SW480 (cell line): ENCODE measurements at regions not wholly inside any gene's neighbourhood (a gene's known extent, or its start where the extent isn't known, plus 50 kb on each side); places are given as distances from the start of the nearest gene placed in this dataset.

ENCODE experiments used
- DNase-seq: peaks from one replicate; pipeline ENCODE4 v3.0.0-alpha.2; 2016; ENCODE audit warnings: low spot score

DNA sequence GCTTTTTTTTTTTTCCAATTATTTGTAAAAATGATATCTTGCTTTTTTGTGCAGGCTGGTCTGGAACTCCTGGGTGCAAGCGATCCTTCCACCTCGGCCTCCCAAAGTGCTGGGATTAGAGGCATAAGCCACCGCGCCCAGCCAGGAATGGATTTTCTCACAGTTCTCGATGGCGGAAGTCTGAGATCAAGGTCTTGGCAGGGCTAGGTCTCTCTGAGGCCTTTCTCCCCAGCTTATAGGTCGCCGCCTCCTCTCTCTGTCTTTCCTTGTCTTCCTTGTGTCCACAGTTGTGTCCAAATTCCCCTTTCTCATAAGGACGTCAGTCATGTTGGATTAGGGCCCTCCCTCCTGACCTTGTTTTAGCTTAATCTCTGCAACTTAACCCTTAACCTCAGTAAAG, 200.5 kb downstream of the UQCRFS1 start:
- no peak for DNase-seq

- DNase-seq: no peak
Measured at GRCh38 chr19:29010276-29010675, 202.7 kb downstream of the UQCRFS1 start.

GRCh38 chr19:29006057-29006735, 206.8 kb downstream of the UQCRFS1 start:
- no peak for DNase-seq

- DNase-seq: no peak
Measured at GRCh38 chr19:29004796-29005195, 208.2 kb downstream of the UQCRFS1 start.

DNA sequence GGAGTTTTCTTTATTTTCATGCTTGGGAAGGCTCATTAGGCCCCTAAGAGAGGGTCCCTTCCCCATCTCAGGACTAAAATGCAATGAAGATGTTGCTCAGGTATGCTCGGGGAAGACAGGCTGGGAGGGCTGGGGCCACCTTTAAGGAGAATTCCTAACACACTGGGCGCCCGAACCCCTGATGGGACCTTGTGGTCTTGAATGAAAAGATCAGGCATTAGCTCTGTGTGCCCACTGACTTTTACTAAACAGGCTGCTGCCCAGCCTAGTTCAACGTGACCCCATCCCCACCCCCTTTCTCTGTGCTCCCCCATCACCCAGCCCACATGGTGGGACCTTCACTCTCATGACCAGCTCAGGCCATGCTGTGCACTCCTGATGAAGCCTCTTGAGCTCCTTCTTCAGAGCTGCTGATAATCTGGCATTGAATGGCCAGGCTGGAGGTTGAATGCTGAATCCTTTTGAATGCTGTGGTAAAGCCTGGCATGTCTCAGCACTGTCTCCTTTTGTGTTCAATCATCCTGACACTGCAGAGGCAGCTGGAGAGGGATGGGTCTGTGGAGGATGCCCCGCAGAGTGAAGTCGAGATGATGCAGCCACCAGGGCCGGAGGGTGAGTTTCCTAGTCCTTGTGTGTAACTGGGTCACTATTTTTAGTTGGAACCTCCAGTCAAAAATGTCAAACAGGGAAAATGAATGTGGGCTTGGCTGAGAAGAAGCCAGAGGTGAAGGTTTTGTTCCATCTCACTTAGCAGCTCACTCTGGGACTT, 209.1 kb downstream of the UQCRFS1 start:
- DNase-seq: no peak

DNA sequence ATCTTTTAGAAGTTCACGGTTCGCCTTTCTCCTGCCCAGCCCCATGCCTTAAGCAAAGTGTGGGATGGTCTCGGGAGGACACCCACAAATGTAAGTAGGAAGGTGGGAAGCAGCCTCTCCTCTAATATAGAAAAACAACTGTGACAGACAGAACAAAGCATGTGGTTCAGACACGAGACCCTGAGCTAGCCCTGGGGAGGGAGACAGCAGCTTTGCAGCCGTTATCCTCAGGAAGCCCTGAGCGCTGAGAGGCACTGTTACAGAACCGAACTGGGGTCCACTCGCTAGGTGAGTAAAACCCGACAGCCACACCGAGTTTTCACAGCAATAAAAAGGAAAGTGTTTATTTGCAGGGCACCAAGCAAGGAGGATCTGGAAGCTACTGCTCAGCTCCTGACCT, 210.6 kb downstream of the UQCRFS1 start:
- no peak for DNase-seq

DNA sequence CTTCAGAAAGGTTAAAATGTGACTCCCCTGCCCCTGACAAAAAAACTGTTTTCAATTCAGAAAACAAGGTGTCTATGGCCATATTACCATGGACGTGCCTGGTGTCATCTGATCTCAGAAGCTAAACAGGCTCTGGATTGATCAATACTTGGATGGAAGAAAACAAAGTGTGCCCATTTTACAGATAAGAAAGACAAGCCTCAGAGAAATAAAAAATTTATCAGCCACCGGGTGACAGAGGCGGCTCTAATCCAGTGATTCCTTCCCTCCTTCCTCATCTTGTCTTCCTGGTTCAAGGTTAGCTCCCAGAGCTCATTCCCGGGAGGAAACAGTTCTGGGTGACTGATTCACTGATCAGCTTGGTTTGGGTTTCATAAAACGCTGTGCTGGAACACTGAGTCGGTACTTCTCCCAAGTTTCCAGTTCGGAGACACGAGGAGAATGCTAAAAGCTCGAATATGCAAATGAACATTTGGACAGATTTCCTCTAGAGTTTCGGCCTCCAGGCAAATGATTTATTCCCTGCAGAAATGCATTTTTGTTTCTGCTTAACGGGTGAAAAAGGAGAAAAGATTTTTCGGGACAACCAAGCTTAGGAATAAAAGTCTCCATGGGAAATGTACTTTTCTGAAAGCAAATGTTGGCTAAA, 211.2 kb downstream of the UQCRFS1 start:
- DNase-seq: no peak

GRCh38 chr19:29001141-29001581, 211.8 kb downstream of the UQCRFS1 start:
- DNase-seq: no peak

GRCh38 chr19:28999724-29000433, 213.1 kb downstream of the UQCRFS1 start:
- no peak for DNase-seq

DNA sequence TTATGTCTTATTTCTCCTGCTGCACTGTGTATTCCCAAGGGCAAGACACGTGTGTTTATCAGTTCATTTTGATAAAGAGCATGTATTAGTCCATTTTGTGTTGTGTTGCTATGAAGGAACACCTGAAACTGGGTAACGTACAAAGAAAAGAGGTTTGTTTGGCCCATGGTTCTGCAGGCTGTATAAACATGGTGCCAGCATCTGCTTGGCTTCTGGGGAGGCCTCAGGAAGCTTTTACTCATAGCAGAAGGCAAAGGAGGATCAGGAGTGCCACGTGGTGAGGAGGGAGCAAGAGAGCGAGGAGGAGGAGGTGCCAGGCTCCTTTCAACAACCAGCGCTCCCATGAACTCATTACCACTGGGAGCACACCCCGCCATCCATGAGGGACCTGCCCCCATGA, 214.0 kb downstream of the UQCRFS1 start:
- DNase-seq: no peak

- peak; percentile 84 for DNase-seq
Measured at GRCh38 chr19:28997866-28998265, 215.1 kb downstream of the UQCRFS1 start.

DNA sequence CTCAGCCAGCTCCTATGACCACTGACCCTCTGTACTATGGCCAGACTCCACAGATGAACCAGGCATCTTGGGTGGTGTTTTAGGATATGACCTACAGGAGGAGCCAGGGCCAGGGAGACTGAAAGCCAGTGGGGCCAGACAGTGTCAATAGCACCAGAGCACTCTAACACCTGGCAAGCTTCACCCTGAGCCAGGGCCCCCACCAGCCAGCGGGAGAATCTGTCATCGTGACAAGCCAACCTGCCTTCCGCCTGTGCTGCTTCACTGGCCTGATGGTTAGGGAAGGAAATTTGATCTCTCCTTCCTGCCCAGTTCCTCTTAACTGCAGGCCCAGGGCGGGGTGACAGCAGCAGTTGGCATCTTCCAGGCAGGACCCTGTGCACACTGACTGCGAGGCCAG, 222.4 kb downstream of the UQCRFS1 start:
- DNase-seq: no peak

- DNase-seq: peak; percentile 37
Measured at GRCh38 chr19:28989739-28990138, 223.2 kb downstream of the UQCRFS1 start.

DNA sequence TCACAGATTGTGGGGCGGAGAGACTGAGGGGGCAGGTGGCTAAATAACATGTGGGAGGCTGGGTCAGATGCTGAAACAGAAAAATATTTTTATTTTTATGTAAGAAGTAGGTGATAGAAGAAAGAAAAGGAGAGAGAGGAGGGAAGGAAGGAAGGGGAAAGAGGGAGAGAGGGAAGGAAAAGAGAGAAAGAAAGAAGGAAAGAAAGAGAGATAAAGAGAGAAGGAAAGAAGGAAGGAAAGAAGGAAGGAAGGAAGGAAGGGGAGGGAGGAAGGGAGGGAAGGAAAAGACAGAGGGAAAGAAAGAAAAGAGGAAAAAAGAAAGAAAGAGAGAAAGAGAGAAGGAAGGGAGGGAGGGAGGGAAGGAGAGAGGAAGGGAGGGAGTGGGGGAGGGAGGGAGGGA, 224.9 kb downstream of the UQCRFS1 start:
- DNase-seq: no peak

- DNase-seq: no peak
Measured at GRCh38 chr19:28987177-28987576, 225.8 kb downstream of the UQCRFS1 start.

DNA sequence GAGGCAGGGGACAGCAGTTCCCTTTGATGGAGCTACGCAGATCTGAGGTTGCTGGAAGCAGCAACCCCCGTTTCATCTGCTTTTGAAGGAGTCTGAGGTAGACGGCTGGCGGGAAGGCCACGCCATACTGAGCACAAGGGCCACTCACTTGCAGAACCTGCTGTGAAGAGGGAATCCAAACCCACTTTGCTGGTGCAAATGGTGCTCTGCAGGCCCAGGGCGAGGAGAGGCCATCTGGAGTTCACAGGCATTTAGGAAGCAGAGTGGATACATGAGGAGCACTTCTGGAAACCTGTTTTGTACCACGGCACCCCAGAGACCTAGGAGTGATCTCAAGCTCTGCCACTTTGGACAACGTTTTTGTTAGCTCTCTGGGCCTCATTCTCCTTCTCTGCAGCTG, 227.8 kb downstream of the UQCRFS1 start:
- no peak for DNase-seq

GRCh38 chr19:28984315-28984714, 228.6 kb downstream of the UQCRFS1 start:
- no peak for DNase-seq

- no peak for DNase-seq
Measured at GRCh38 chr19:28983430-28983829, 229.5 kb downstream of the UQCRFS1 start.

- no peak for DNase-seq
Measured at GRCh38 chr19:28981994-28982393, 231.0 kb downstream of the UQCRFS1 start.

DNA sequence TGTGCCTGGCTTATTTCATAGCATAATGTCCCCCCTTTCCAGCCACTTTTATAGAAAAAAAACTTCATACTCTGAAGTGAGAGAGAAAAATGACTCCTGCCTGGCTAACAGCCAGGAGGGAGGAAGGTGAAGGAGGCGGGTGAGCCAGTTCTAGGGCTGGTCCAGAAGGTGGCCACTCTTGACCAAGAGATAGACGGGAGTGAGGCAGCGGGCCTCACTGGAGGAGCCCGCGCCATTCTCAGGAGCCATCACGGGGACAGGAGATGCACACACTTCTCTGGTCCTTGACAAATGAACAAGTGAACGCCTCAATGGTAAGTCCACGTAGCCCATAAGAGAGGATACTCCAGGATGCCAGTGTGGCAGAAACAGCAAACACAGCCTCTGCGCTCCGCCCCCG, 231.4 kb downstream of the UQCRFS1 start:
- no peak for DNase-seq

DNA sequence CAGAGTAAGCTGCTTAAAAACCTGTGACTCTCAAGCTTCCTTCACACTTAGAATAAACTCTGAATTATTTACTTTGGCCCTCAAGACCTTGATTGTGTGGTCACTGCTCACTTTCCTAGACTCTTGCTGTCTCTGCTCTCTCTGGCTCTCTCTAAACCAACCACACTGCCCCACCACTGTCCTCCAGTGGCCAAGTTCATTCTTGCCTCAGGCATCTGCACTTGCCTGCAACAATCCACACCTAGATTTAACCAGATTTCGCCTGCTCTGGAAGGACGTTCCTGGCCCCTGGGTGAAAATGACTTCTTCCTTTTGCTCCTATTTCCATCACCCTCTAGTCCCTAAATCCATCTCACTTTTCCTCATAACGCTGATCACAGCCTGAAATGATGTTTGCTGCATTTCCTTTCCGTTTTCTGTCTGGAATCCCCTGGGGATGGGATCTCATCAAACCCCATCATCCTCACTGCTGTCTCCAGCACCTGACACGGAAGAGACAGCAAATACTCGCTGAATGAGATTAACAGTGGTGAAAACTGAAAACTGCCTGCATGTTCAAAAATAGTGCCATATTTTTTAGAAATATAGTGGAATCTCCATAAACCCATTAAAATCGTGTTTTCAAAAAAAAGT, 232.6 kb downstream of the UQCRFS1 start:
- no peak for DNase-seq

- DNase-seq: no peak
Measured at GRCh38 chr19:28977826-28978225, 235.1 kb downstream of the UQCRFS1 start.
